ENCODE measurements at regions not wholly inside any gene's neighbourhood (a gene's known extent, or its start where the extent isn't known, plus 50 kb on each side); places are given as distances from the start of the nearest gene placed in this dataset.

GRCh38 chr2:66897691-66898150, 462.8 kb downstream of the MEIS1 start:
- no peak for DNase-seq (ENCODE audit: low read depth)
- in situ Hi-C loops (cut with HindIII; ENCODE audit: low pct_unique_long_range_greater_than_20kb, low sequenced_read_pairs), result no loop called here

- DNase-seq (ENCODE audit: low read depth), result no peak
- in situ Hi-C loops (cut with HindIII; ENCODE audit: low pct_unique_long_range_greater_than_20kb, low sequenced_read_pairs), result no loop called here
Measured at GRCh38 chr2:66899109-66899508, 464.2 kb downstream of the MEIS1 start.

GRCh38 chr2:66899648-66900047, 464.7 kb downstream of the MEIS1 start:
- in situ Hi-C loops (cut with HindIII; ENCODE audit: low pct_unique_long_range_greater_than_20kb, low sequenced_read_pairs), result no loop called here
- no peak for DNase-seq (ENCODE audit: low read depth)

- in situ Hi-C loops (cut with HindIII; ENCODE audit: low pct_unique_long_range_greater_than_20kb, low sequenced_read_pairs), result no loop called here
- DNase-seq (ENCODE audit: low read depth), result no peak
Measured at GRCh38 chr2:66901344-66901743, 466.4 kb downstream of the MEIS1 start.

- in situ Hi-C loops (cut with HindIII; ENCODE audit: low pct_unique_long_range_greater_than_20kb, low sequenced_read_pairs), result no loop called here
- no peak for DNase-seq (ENCODE audit: low read depth)
Measured at GRCh38 chr2:66903183-66903582, 468.3 kb downstream of the MEIS1 start.

- DNase-seq (ENCODE audit: low read depth), result no peak
Measured at GRCh38 chr2:66903745-66904465, 469.0 kb downstream of the MEIS1 start.

GRCh38 chr2:66915237-66915636, 480.3 kb downstream of the MEIS1 start:
- DNase-seq (ENCODE audit: low read depth), result no peak
- in situ Hi-C loops (cut with HindIII; ENCODE audit: low pct_unique_long_range_greater_than_20kb, low sequenced_read_pairs), result no loop called here

More at GRCh38 chr2:66903745-66904465, 469.0 kb downstream of the MEIS1 start:
- in situ Hi-C loops (cut with HindIII; ENCODE audit: low pct_unique_long_range_greater_than_20kb, low sequenced_read_pairs), result no loop called here

- in situ Hi-C loops (cut with HindIII; ENCODE audit: low pct_unique_long_range_greater_than_20kb, low sequenced_read_pairs), result no loop called here
Measured at GRCh38 chr2:66919286-66919685, 477.8 kb upstream of the ETAA1 start.

GRCh38 chr2:66920415-66920814, 476.7 kb upstream of the ETAA1 start:
- DNase-seq (ENCODE audit: low read depth), result no peak
- in situ Hi-C loops (cut with HindIII; ENCODE audit: low pct_unique_long_range_greater_than_20kb, low sequenced_read_pairs), result no loop called here

More at GRCh38 chr2:66919286-66919685, 477.8 kb upstream of the ETAA1 start:
- DNase-seq (ENCODE audit: low read depth), result no peak

GRCh38 chr2:66925128-66925527, 472.0 kb upstream of the ETAA1 start:
- in situ Hi-C loops (cut with HindIII; ENCODE audit: low pct_unique_long_range_greater_than_20kb, low sequenced_read_pairs), result no loop called here
- DNase-seq (ENCODE audit: low read depth), result peak; percentile 12

- in situ Hi-C loops (cut with HindIII; ENCODE audit: low pct_unique_long_range_greater_than_20kb, low sequenced_read_pairs), result no loop called here
- DNase-seq (ENCODE audit: low read depth), result no peak
Measured at GRCh38 chr2:66926594-66927112, 470.5 kb upstream of the ETAA1 start.

- in situ Hi-C loops (cut with HindIII; ENCODE audit: low pct_unique_long_range_greater_than_20kb, low sequenced_read_pairs), result no loop called here
- DNase-seq (ENCODE audit: low read depth), result no peak
Measured at GRCh38 chr2:66929632-66930338, 467.3 kb upstream of the ETAA1 start.

GRCh38 chr2:66930339-66931220, 466.6 kb upstream of the ETAA1 start:
- in situ Hi-C loops (cut with HindIII; ENCODE audit: low pct_unique_long_range_greater_than_20kb, low sequenced_read_pairs), result no loop called here
- DNase-seq (ENCODE audit: low read depth), result no peak

- in situ Hi-C loops (cut with HindIII; ENCODE audit: low pct_unique_long_range_greater_than_20kb, low sequenced_read_pairs), result no loop called here
- DNase-seq (ENCODE audit: low read depth), result no peak
Measured at GRCh38 chr2:66938471-66938967, 458.6 kb upstream of the ETAA1 start.

GRCh38 chr2:66940080-66940479, 457.1 kb upstream of the ETAA1 start:
- no peak for DNase-seq (ENCODE audit: low read depth)
- in situ Hi-C loops (cut with HindIII; ENCODE audit: low pct_unique_long_range_greater_than_20kb, low sequenced_read_pairs), result no loop called here

- in situ Hi-C loops (cut with HindIII; ENCODE audit: low pct_unique_long_range_greater_than_20kb, low sequenced_read_pairs), result no loop called here
- DNase-seq (ENCODE audit: low read depth), result no peak
Measured at GRCh38 chr2:66948234-66948633, 448.9 kb upstream of the ETAA1 start.

- no peak for DNase-seq (ENCODE audit: low read depth)
- in situ Hi-C loops (cut with HindIII; ENCODE audit: low pct_unique_long_range_greater_than_20kb, low sequenced_read_pairs), result no loop called here
Measured at GRCh38 chr2:66957198-66957597, 439.9 kb upstream of the ETAA1 start.

- in situ Hi-C loops (cut with HindIII; ENCODE audit: low pct_unique_long_range_greater_than_20kb, low sequenced_read_pairs), result no loop called here
- no peak for DNase-seq (ENCODE audit: low read depth)
Measured at GRCh38 chr2:66957677-66958076, 439.5 kb upstream of the ETAA1 start.

Data from Caki2 (cell line).